Lower lobe of right lung (tissue), 2 donors: ENCODE measurements at regions not wholly inside any gene's neighbourhood (a gene's known extent, or its start where the extent isn't known, plus 50 kb on each side); places are given as distances from the start of the nearest gene placed in this dataset.

Experiments
- ATAC-seq, 2 donors: fragments of 200-7000 bp; cut with Tn5 transposase; one replicate each; pipeline ENCODE4 v1.9.1; 2020 to 2022; ENCODE audit warnings: mild to moderate bottlenecking in 2 of 2, moderate library complexity in 2 of 2
- DNase-seq: peaks from one replicate; pipeline ENCODE4 v3.0.0-alpha.2; 2020
- H3K27ac ChIP-seq: fragments of 200-600 bp; one replicate; pipeline ENCODE4 v1.8.0; 2022
- H3K27me3 ChIP-seq: fragments of 200-600 bp; one replicate; pipeline ENCODE4 v1.8.0; 2022; ENCODE audit warnings: low read depth
- H3K36me3 ChIP-seq: fragments of 200-600 bp; one replicate; pipeline ENCODE4 v1.8.0; 2022; ENCODE audit warnings: mild to moderate bottlenecking
- H3K4me1 ChIP-seq: fragments of 200-600 bp; one replicate; pipeline ENCODE4 v1.8.0; 2022
- H3K4me3 ChIP-seq: fragments of 200-600 bp; one replicate; pipeline ENCODE4 v1.8.0; 2022; ENCODE audit warnings: mild to moderate bottlenecking
- H3K9me3 ChIP-seq: fragments of 200-600 bp; one replicate; pipeline ENCODE4 v1.8.0; 2022
- intact Hi-C: fragments of 100-400 bp; cut with DNase I; formaldehyde crosslinking; loops from one replicate; pipeline ENCODE4 v1.11.0; 2022
- TF ChIP-seq, protein P1 (sequence below): fragments of 200-600 bp; IDR thresholded peaks from one replicate; pipeline ENCODE4 v1.8.0; 2022; ENCODE audit warnings: antibody characterized with exemption, mild to moderate bottlenecking
- donor health status: DM: no; HTN: yes; CAD: no; lungs with severe emphysema.

DNA sequence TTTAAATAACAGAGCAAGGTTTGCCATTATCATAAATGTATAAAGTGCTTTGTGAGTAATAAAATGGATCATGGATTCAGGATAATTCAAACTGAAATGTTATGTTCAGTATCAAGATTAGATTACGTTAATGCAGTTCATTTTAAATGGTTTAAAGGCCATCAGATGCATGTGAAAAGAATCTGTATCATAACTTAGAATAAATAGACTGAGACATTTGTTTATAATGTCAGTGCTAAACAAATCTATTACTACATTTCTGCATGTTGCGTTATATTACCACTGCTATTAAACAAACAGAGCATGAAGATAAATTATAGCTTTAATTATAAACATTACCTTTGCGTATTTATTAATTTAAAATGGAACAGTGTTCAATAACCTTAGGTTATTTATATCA lies 160.2 kb downstream of the TOX3 start:
- no peaks in the 10 kb centered on the region for H3K27me3 ChIP-seq
- DNase-seq (no peak), ATAC-seq (no peak)
- no peaks in the 10 kb centered on the region for H3K4me1 ChIP-seq
- no peaks in the 10 kb centered on the region for H3K36me3 ChIP-seq
- intact Hi-C loops: no loop called here
- no peak overlapping the region for H3K4me3 ChIP-seq
- TF ChIP-seq, protein P1, sequence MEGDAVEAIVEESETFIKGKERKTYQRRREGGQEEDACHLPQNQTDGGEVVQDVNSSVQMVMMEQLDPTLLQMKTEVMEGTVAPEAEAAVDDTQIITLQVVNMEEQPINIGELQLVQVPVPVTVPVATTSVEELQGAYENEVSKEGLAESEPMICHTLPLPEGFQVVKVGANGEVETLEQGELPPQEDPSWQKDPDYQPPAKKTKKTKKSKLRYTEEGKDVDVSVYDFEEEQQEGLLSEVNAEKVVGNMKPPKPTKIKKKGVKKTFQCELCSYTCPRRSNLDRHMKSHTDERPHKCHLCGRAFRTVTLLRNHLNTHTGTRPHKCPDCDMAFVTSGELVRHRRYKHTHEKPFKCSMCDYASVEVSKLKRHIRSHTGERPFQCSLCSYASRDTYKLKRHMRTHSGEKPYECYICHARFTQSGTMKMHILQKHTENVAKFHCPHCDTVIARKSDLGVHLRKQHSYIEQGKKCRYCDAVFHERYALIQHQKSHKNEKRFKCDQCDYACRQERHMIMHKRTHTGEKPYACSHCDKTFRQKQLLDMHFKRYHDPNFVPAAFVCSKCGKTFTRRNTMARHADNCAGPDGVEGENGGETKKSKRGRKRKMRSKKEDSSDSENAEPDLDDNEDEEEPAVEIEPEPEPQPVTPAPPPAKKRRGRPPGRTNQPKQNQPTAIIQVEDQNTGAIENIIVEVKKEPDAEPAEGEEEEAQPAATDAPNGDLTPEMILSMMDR: no peak
- no peak overlapping the region for H3K27ac ChIP-seq
- no peaks in the 10 kb centered on the region for H3K9me3 ChIP-seq

- Histone ChIP-seq H3K9me3 (no peaks in the 10 kb centered on the region), H3K27me3 (no peaks in the 10 kb centered on the region), H3K4me3 (no peak overlapping the region), H3K27ac (no peak overlapping the region), H3K4me1 (no peaks in the 10 kb centered on the region), H3K36me3 (no peaks in the 10 kb centered on the region)
- DNase-seq (no peak), ATAC-seq (no peak)
- intact Hi-C loops: no loop called here
- TF ChIP-seq, protein P1: no peak
Observed at GRCh38 chr16:52384378-52384777, 162.6 kb downstream of the TOX3 start.

- no peak overlapping the region for H3K27ac ChIP-seq
- H3K9me3 ChIP-seq: no peaks in the 10 kb centered on the region
- no peaks in the 10 kb centered on the region for H3K36me3 ChIP-seq
- no peak for ATAC-seq
- DNase-seq: no peak
- H3K4me3 ChIP-seq: no peak overlapping the region
- no peaks in the 10 kb centered on the region for H3K4me1 ChIP-seq
- intact Hi-C loops: no loop called here
- H3K27me3 ChIP-seq: no peaks in the 10 kb centered on the region
- TF ChIP-seq, protein P1: no peak
Observed at GRCh38 chr16:52383640-52384292, 163.2 kb downstream of the TOX3 start.

- no peaks in the 10 kb centered on the region for H3K36me3 ChIP-seq
- intact Hi-C loops: no loop called here
- H3K4me1 ChIP-seq: no peaks in the 10 kb centered on the region
- no peak for ATAC-seq
- no peak overlapping the region for H3K4me3 ChIP-seq
- no peak for DNase-seq
- no peaks in the 10 kb centered on the region for H3K9me3 ChIP-seq
- TF ChIP-seq, protein P1: no peak
- no peaks in the 10 kb centered on the region for H3K27me3 ChIP-seq
- H3K27ac ChIP-seq: no peak overlapping the region
Observed at GRCh38 chr16:52383119-52383518, 163.8 kb downstream of the TOX3 start.

GRCh38 chr16:52379551-52379950 lies 167.4 kb downstream of the TOX3 start:
- H3K4me1 ChIP-seq: no peaks in the 10 kb centered on the region
- ATAC-seq (no peak), DNase-seq (no peak)
- H3K27ac ChIP-seq: no peak overlapping the region
- TF ChIP-seq, protein P1: no peak
- no peaks in the 10 kb centered on the region for H3K27me3 ChIP-seq
- no peaks in the 10 kb centered on the region for H3K36me3 ChIP-seq
- intact Hi-C loops: no loop called here
- no peaks in the 10 kb centered on the region for H3K9me3 ChIP-seq
- H3K4me3 ChIP-seq: no peak overlapping the region
